Gastrocnemius medialis (tissue), 4 donors: ENCODE measurements at regions not wholly inside any gene's neighbourhood (a gene's known extent, or its start where the extent isn't known, plus 50 kb on each side); places are given as distances from the start of the nearest gene placed in this dataset.

Experiments
- ATAC-seq, 2 donors: fragments of 150-250 bp; one replicate each; pipeline ENCODE4 v1.9.1; 2016
- DNase-seq, 2 donors: peaks; one replicate each; pipeline ENCODE4 v3.0.0-alpha.2; 2019
- H3K27ac ChIP-seq, 4 donors: fragments of 200-600 bp; sonication (generic); 1 replicate in 1 of 4; 2 replicates in 3 of 4; pipeline ENCODE4 v1.5.1; 2016 to 2018; ENCODE audit warnings: mild to moderate bottlenecking in 2 of 4, moderate library complexity in 1 of 4
- H3K27me3 ChIP-seq, 3 donors: fragments of 200-600 bp; sonication (generic) in 2 of 3; 1 replicate in 1 of 3; 2 replicates in 2 of 3; pipeline versions ENCODE4 v1.5.1 to v1.6.0; 2016 to 2019; ENCODE audit warnings: mild to moderate bottlenecking in 1 of 3, moderate library complexity in 1 of 3
- H3K36me3 ChIP-seq, 2 donors: fragments of 200-600 bp; sonication (generic) in 1 of 2; one replicate each; pipeline ENCODE4 v1.5.1; 2017 to 2018
- H3K4me1 ChIP-seq, 2 donors: fragments of 200-600 bp; sonication (generic) in 1 of 2; one replicate each; pipeline ENCODE4 v1.5.1; 2016 to 2017; ENCODE audit warnings: mild to moderate bottlenecking in 2 of 2
- H3K4me3 ChIP-seq, 4 donors: fragments of 200-600 bp; sonication (generic) in 3 of 4; 1 replicate in 1 of 4; 2 replicates in 3 of 4; pipeline ENCODE4 v1.5.1; 2016 to 2019; ENCODE audit warnings: mild to moderate bottlenecking in 2 of 4
- H3K9me3 ChIP-seq, 3 donors: fragments of 200-600 bp; sonication (generic) in 2 of 3; 1 replicate in 1 of 3; 2 replicates in 2 of 3; pipeline ENCODE4 v1.5.1; 2016 to 2019
- POLR2A ChIP-seq, 2 donors: fragments of 450-650 bp; IDR thresholded peaks; one replicate each; pipeline ENCODE4 v1.6.1; 2017; ENCODE audit warnings: antibody characterized with exemption in 2 of 2, mild to moderate bottlenecking in 2 of 2, moderate library complexity in 2 of 2
- in situ Hi-C, 4 donors: fragments of 200-750 bp; cut with MboI; loops; one replicate each; pipeline versions ENCODE4 v1.15.0 to v1.8.0; 2017; ENCODE audit warnings: low sequenced_read_pairs in 4 of 4
- intact Hi-C: fragments of 100-400 bp; cut with DNase I; formaldehyde crosslinking; loops from one replicate; pipeline ENCODE4 v1.15.1; 2023; ENCODE audit warnings: low total_unique reads
- TF ChIP-seq, protein P1 (sequence below), 5 experiments: fragments of 450-650 bp in 3 of 5; fragments of 200-600 bp in 2 of 5; sonication (generic) in 2 of 5; IDR thresholded peaks in 4 of 5; conservative IDR thresholded peaks in 1 of 5; 1 replicate in 4 of 5; 2 replicates in 1 of 5; pipeline ENCODE4 v1.5.1; 2016 to 2019; ENCODE audit warnings: antibody characterized with exemption in 5 of 5, mild to moderate bottlenecking in 3 of 5, moderate library complexity in 3 of 5

- H3K4me1 ChIP-seq = no peaks in the 10 kb centered on the region
- H3K27ac ChIP-seq = no peak overlapping the region
- DNase-seq (no peak), ATAC-seq (no peak)
- H3K9me3 ChIP-seq = no peaks in the 10 kb centered on the region
- no peaks in the 10 kb centered on the region for H3K36me3 ChIP-seq
- intact Hi-C loops = no loop called here
- no peaks in the 10 kb centered on the region for H3K27me3 ChIP-seq
- H3K4me3 ChIP-seq = no peak overlapping the region
- TF ChIP-seq, protein P1, sequence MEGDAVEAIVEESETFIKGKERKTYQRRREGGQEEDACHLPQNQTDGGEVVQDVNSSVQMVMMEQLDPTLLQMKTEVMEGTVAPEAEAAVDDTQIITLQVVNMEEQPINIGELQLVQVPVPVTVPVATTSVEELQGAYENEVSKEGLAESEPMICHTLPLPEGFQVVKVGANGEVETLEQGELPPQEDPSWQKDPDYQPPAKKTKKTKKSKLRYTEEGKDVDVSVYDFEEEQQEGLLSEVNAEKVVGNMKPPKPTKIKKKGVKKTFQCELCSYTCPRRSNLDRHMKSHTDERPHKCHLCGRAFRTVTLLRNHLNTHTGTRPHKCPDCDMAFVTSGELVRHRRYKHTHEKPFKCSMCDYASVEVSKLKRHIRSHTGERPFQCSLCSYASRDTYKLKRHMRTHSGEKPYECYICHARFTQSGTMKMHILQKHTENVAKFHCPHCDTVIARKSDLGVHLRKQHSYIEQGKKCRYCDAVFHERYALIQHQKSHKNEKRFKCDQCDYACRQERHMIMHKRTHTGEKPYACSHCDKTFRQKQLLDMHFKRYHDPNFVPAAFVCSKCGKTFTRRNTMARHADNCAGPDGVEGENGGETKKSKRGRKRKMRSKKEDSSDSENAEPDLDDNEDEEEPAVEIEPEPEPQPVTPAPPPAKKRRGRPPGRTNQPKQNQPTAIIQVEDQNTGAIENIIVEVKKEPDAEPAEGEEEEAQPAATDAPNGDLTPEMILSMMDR (IDR thresholded peaks at IDR 0.05 in 4 of 5, conservative IDR thresholded peaks at IDR 0.05 in 1 of 5) = no peak
- TF ChIP-seq POLR2A (IDR thresholded peaks at IDR 0.05) = no peak
- in situ Hi-C loops = no loop called here
These were observed 936.7 kb downstream of the BRD1 start for GRCh38 chr22:48890693-48891554.

DNA sequence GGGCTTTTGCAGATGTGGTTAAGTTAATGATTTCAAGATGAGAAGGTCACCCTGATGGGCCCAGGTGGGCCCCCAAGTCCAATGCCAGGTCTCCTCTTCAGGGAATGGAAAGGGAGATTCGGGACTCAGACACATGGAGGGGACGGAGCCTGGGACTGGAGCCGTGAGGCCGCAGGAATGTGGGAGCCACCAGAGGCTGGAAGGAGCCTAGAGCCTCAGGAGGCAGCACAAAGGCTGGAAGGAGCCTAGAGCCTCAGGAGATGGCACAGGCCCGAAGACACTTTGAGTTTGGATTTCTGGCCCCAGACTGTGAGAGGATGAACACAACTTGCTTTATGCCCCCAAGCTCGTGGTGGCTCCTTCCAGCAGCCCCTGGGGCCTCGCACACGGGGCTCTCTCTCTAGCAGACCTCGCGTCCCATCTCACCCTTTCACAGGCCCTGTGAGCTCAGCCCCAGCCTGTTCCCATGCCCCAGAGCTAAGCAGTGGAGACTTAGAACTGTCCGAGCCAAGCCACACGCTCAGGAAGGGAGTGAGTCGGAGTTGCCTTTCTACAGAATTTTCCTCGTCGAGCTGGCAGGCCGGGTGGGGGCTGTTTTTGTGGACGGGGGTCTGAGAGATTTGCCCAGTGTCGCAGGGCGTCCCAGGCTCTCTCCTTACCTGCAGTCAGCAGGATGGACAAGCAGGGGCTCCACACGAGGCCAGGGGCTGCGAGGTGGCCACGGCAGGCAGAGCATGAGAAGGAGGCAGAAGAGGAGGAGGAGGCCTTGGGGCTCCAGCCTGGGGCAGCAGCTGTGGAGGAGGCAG is 937.6 kb downstream of the BRD1 start:
- Histone ChIP-seq H3K4me3 (no peak overlapping the region), H3K36me3 (no peaks in the 10 kb centered on the region), H3K27ac (no peak overlapping the region), H3K9me3 (no peaks in the 10 kb centered on the region), H3K4me1 (no peaks in the 10 kb centered on the region), H3K27me3 (no peaks in the 10 kb centered on the region)
- in situ Hi-C loops = no loop called here
- intact Hi-C loops = no loop called here
- TF ChIP-seq, protein P1 (IDR thresholded peaks at IDR 0.05 in 4 of 5, conservative IDR thresholded peaks at IDR 0.05 in 1 of 5) = no peak
- TF ChIP-seq POLR2A (IDR thresholded peaks at IDR 0.05) = no peak
- ATAC-seq (no peak), DNase-seq (no peak)

DNA sequence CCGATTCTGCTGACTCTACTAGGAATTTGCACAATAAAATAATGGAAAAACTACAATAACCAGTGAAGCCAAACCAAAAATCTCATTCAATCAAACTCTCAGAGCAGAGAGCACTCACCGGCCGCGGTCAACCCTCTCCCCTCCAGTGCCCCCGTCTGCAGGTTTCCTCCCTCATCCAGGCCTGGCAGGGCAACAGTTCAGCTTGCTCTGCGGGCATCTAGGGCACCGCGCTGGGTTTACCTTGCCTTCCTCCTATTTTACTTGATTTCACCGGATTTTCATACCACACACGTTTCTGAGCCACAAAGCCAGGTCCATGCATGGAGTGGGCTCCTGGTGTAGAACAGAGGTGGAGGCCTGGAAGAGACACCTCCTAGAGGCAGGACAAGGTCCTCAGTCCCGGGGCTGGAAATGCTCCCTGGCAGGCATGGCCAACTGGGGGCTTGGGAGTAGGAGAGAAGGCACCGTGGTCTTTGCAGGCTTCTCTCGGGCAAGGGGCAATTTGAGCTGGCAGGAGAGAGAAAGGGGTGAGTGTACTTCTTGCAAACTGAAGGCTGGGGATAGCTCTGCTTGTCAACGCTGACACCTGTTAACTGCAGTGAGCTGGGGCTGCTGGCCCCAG is 938.4 kb downstream of the BRD1 start:
- in situ Hi-C loops = no loop called here
- DNase-seq = no peak

DNA sequence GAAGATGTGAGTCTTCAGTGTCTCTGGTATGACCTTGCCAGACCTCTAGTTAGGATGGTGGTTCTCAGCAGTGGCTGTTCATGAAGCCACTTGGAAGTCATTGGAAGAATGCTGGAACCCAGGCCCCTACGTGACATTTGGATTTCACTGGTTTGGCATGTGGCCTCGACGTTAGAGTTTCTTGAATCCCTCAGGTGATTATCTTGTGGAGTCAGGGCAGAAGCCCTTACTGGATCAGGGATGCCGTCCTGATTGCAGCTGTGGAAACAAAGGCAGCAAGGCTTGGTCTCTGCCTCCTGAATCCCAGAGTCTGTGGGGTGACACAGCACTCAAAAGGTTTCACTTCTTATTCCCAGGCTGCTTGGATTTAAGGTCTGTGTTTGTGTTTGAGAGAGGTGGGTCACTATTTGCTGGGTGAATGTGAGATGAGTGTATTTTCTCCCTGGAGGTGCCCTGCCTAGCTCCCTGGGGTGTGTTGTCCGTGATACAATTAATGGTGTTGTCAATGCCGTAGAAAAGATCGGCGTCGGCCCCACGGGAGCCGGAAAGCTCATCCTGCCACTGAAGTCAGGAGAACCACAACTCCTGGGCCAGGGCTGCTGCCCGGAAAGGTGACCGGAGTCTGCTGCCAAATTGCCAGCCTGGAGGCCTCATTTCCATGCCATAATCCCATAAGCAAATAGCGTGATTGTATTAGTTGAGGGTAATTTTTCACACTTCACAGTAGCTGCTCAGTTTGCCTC is 939.0 kb downstream of the BRD1 start:
- Histone ChIP-seq H3K4me3 (no peak overlapping the region), H3K27ac (no peak overlapping the region), H3K27me3 (no peaks in the 10 kb centered on the region), H3K4me1 (no peaks in the 10 kb centered on the region), H3K36me3 (no peaks in the 10 kb centered on the region), H3K9me3 (no peaks in the 10 kb centered on the region)
- in situ Hi-C loops = no loop called here
- intact Hi-C loops = no loop called here
- ATAC-seq (no peak), DNase-seq (no peak)
- TF ChIP-seq, protein P1 (IDR thresholded peaks at IDR 0.05 in 4 of 5, conservative IDR thresholded peaks at IDR 0.05 in 1 of 5) = no peak
- TF ChIP-seq POLR2A (IDR thresholded peaks at IDR 0.05) = no peak

More for the DNA sequence above, 938.4 kb downstream of the BRD1 start:
- no peaks in the 10 kb centered on the region for H3K9me3 ChIP-seq
- intact Hi-C loops = no loop called here
- TF ChIP-seq, protein P1 (IDR thresholded peaks at IDR 0.05 in 4 of 5, conservative IDR thresholded peaks at IDR 0.05 in 1 of 5) = no peak
- TF ChIP-seq POLR2A (IDR thresholded peaks at IDR 0.05) = no peak
- no peaks in the 10 kb centered on the region for H3K4me1 ChIP-seq
- no peak overlapping the region for H3K4me3 ChIP-seq
- no peaks in the 10 kb centered on the region for H3K27me3 ChIP-seq
- no peak overlapping the region for H3K27ac ChIP-seq
- H3K36me3 ChIP-seq = no peaks in the 10 kb centered on the region
- ATAC-seq = no peak
